Suppressor macrophage treated with lipopolysaccharide for 1 hour (primary cell): ENCODE measurements at regions not wholly inside any gene's neighbourhood (a gene's known extent, or its start where the extent isn't known, plus 50 kb on each side); places are given as distances from the start of the nearest gene placed in this dataset.

Experiments
- DNase-seq, 3 donors: peaks; one replicate each; pipeline ENCODE4 v3.0.0-alpha.2; 2020 to 2022

GRCh38 chr11:69545976-69546617 lies 64.6 kb downstream of the LINC01488 start:
- DNase-seq = no peak

- no peak for DNase-seq
These were observed 65.4 kb downstream of the LINC01488 start for GRCh38 chr11:69546735-69547370.

GRCh38 chr11:69550846-69551245 lies 69.4 kb downstream of the LINC01488 start:
- DNase-seq = no peak

- DNase-seq = no peak
These were observed 70.5 kb downstream of the LINC01488 start for GRCh38 chr11:69551963-69552362.

GRCh38 chr11:69552951-69553350 lies 71.5 kb downstream of the LINC01488 start:
- DNase-seq = no peak

- DNase-seq = no peak
These were observed 72.2 kb downstream of the LINC01488 start for GRCh38 chr11:69553416-69554357.

GRCh38 chr11:69554849-69555248 lies 73.4 kb downstream of the LINC01488 start:
- DNase-seq = no peak

- no peak for DNase-seq
These were observed 75.8 kb downstream of the LINC01488 start for GRCh38 chr11:69557266-69557665.

- DNase-seq = no peak
These were observed 77.1 kb downstream of the LINC01488 start for GRCh38 chr11:69558519-69558941.

- no peak for DNase-seq
These were observed 77.7 kb downstream of the LINC01488 start for GRCh38 chr11:69559181-69559580.

- no peak for DNase-seq
These were observed 78.8 kb downstream of the LINC01488 start for GRCh38 chr11:69560141-69560790.

- no peak for DNase-seq
These were observed 78.7 kb upstream of the CCND1 start for GRCh38 chr11:69562302-69562701.

- DNase-seq = no peak
These were observed 78.1 kb upstream of the CCND1 start for GRCh38 chr11:69562816-69563215.

GRCh38 chr11:69563306-69563705 lies 77.7 kb upstream of the CCND1 start:
- DNase-seq = no peak

- DNase-seq = no peak
These were observed 76.8 kb upstream of the CCND1 start for GRCh38 chr11:69563946-69564775.

GRCh38 chr11:69566001-69566400 lies 75.0 kb upstream of the CCND1 start:
- DNase-seq = peak in 2 of 3 donors; percentile 13 to 35

GRCh38 chr11:69567951-69568808 lies 72.8 kb upstream of the CCND1 start:
- no peak for DNase-seq

GRCh38 chr11:69568809-69569097 lies 72.2 kb upstream of the CCND1 start:
- DNase-seq = no peak

GRCh38 chr11:69569306-69570200 lies 71.4 kb upstream of the CCND1 start:
- no peak for DNase-seq

- DNase-seq = no peak
These were observed 68.6 kb upstream of the CCND1 start for GRCh38 chr11:69572233-69572860.
